Mammary epithelial cell (primary cell): ENCODE measurements at regions not wholly inside any gene's neighbourhood (a gene's known extent, or its start where the extent isn't known, plus 50 kb on each side); places are given as distances from the start of the nearest gene placed in this dataset.
"Not testable (repeated sequence)": the region's sequence is repeated elsewhere in the genome, so short reads cannot be mapped to it uniquely, and the experiment has no call there.

Experiments used
- CTCF ChIP-seq, 2 donors: IDR thresholded peaks in 1 of 2; conservative IDR thresholded peaks in 1 of 2; 2 replicates each; pipeline ENCODE4 v1.5.1; 2011 to 2012; ENCODE audit warnings: inconsistent platforms in 2 of 2, low read length in 2 of 2, mild to moderate bottlenecking in 2 of 2, control low read depth in 1 of 2, low read depth in 1 of 2; ENCODE audit not compliant: insufficient read depth in 1 of 2; ENCODE audit errors: extremely low read depth in 1 of 2
- EZH2 ChIP-seq: IDR thresholded peaks from 2 replicates; pipeline ENCODE4 v1.6.1; 2012; ENCODE audit warnings: low read length, inconsistent platforms, borderline replicate concordance

- TF ChIP-seq CTCF (conservative IDR thresholded peaks at IDR 0.05 in 1 of 2, IDR thresholded peaks at IDR 0.05 in 1 of 2; ENCODE audit: extremely low read depth in 1 of 2, insufficient read depth in 1 of 2, low read depth in 1 of 2, low read length in 2 of 2); EZH2: not testable (repeated sequence)
These were observed 122.8 kb upstream of the DEFB108B start for GRCh38 chr11:71710171-71710671.
